ENCODE measurements at regions not wholly inside any gene's neighbourhood (a gene's known extent, or its start where the extent isn't known, plus 50 kb on each side); places are given as distances from the start of the nearest gene placed in this dataset.
"Not testable (repeated sequence)": the region's sequence is repeated elsewhere in the genome, so short reads cannot be mapped to it uniquely, and the experiment has no call there.

DNA sequence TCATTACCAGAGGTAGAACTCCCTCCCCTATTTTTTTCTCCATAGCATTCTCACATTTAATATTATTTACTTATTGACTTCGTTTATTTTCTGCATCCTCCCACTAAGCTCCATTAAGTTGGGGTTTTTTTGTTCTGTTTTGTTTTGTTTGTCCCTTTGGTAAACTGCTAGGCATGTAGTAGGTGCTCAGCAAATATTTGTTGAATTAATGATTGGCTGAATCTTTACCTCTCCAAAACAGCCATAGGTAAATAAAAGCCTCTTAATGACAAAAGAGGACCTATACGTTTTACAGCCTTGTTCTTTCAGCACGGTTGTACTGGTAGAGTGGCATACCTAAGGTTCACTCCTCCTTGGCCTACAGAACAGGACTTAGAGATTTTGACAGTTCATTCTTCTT lies 52.0 kb downstream of the PRORP start:
- no peaks in the 10 kb centered on the region for H3K4me1 Mint-ChIP-seq
- no peak overlapping the region for H3K4me3 Mint-ChIP-seq
- ATAC-seq (no peak), DNase-seq (no peak)
- H3K9me3 Mint-ChIP-seq: peaks cover 1% of the 10 kb centered on the region
- H3K27ac Mint-ChIP-seq: no peak overlapping the region
- no peaks in the 10 kb centered on the region for H3K27me3 Mint-ChIP-seq
- H3K36me3 Mint-ChIP-seq (ENCODE audit: low read depth): peaks cover 41% of the 10 kb centered on the region

DNA sequence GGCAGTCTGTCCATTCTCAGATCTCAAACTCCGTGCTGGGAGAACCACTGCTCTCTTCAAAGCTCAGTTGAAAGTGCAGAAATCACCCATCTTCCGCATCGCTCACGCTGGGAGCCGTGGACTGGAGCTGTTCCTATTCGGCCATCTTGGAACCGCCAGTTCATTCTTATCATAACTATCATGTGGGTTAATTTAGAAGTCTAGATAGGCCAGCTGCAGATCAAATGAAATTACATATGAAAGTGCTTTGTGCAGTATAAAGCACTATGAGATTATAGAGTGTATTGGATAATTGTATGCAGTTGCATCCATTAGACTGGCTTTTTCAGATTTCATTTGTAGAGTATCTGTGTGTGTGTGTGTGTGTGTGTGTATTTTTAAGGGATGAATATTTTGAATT lies 57.8 kb downstream of the PRORP start:
- Mint-ChIP-seq H3K27me3 (no peaks in the 10 kb centered on the region), H3K4me1 (no peaks in the 10 kb centered on the region), H3K36me3 (ENCODE audit: low read depth) (peaks cover 15% of the 10 kb centered on the region), H3K9me3 (no peaks in the 10 kb centered on the region), H3K27ac (no peak overlapping the region), H3K4me3 (no peak overlapping the region)
- no peak for ATAC-seq
- no peak for DNase-seq

DNA sequence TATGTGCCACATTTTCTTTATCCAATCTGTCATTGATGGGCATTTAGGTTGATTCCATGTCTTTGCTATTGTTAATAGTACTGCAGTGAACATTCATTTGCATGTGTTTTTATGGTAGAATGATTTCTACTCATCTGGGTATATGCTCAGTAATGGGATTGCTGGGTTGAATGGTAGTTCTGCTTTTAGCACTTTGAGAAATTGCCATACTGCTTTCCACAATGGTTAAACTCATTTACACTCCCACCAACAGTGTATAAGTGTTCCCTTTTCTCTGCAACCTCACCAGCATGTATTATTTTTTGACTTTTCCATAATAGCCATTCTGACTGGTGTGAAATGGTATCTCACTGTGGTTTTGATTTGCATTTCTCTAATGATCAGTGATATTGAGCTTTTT lies 62.5 kb downstream of the PRORP start:
- not testable (repeated sequence) for H3K36me3 Mint-ChIP-seq (ENCODE audit: low read depth); H3K4me3 Mint-ChIP-seq

DNA sequence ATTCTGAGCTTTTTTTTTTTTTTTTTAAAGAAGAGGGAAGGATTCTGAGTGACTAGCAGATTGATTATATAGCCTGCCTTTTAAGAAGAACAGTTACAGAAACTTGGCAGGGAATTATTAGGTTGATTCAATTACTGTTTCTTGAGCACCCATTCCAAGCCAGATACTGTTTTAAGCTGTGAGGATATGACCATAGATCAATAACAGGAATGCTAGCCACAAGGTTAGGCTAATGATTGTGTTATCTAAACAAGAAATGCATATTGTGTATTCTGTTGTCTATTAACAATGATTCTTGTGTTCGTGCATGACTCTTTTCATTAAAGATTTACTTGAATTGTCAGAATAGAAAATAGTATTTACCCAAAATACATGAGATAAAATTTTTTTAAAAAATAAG lies 67.1 kb downstream of the PRORP start:
- Mint-ChIP-seq H3K9me3 (peaks cover 6% of the 10 kb centered on the region), H3K27me3 (no peaks in the 10 kb centered on the region), H3K4me3 (no peak overlapping the region), H3K36me3 (ENCODE audit: low read depth) (peaks cover 26% of the 10 kb centered on the region), H3K27ac (no peak overlapping the region), H3K4me1 (peaks cover 3% of the 10 kb centered on the region)
- ATAC-seq (no peak), DNase-seq (no peak)

More for the DNA sequence above, 62.5 kb downstream of the PRORP start:
- ATAC-seq, H3K9me3 Mint-ChIP-seq, H3K27me3 Mint-ChIP-seq, H3K27ac Mint-ChIP-seq, DNase-seq, H3K4me1 Mint-ChIP-seq: not testable (repeated sequence)

DNA sequence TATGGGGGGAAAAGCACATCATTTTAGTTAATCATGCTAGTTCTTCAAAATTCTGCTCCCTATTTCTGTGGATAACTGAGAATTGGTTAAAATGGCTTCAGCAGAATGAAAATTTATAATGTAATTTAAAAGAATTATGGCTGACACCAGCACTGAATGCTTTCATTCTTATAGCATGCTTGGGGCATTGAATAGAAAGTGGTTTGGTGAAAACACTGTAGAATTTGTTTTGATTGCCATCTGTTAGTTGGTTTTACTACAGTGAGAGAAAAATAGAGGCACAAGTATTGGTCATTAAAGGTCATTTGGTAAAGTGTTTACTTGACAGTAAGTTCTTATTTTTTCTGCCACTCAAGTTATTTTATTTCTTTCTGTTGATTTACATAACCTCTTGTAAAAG lies 70.8 kb downstream of the PRORP start:
- ATAC-seq: no peak
- H3K4me3 Mint-ChIP-seq: no peak overlapping the region
- peaks cover 19% of the 10 kb centered on the region for H3K4me1 Mint-ChIP-seq
- DNase-seq: no peak
- H3K36me3 Mint-ChIP-seq (ENCODE audit: low read depth): peaks cover 27% of the 10 kb centered on the region
- H3K27ac Mint-ChIP-seq: no peak overlapping the region
- H3K9me3 Mint-ChIP-seq: peaks cover 6% of the 10 kb centered on the region
- no peaks in the 10 kb centered on the region for H3K27me3 Mint-ChIP-seq

DNA sequence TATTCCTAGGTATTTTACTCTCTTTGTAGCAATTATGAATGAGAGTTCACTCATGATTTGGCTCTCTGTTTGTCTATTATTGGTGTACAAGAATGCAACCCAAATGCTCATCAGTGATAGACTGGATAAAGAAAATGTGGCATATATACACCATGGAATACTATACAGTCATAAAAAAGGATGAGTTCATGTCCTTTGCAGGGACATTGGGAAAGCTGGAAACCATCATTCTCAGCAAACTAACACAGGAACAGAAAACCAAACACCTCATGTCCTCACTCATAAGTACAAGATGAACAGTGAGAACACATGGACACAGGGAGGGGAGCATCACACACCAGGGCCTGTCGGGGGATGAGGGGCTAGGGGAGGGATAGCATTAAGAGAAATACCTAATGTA lies 71.8 kb downstream of the PRORP start:
- not testable (repeated sequence) for H3K9me3 Mint-ChIP-seq, ATAC-seq, H3K27me3 Mint-ChIP-seq, H3K27ac Mint-ChIP-seq, DNase-seq, H3K4me3 Mint-ChIP-seq
- H3K36me3 Mint-ChIP-seq (ENCODE audit: low read depth): peaks cover 28% of the 10 kb centered on the region
- H3K4me1 Mint-ChIP-seq: peaks cover 20% of the 10 kb centered on the region

DNA sequence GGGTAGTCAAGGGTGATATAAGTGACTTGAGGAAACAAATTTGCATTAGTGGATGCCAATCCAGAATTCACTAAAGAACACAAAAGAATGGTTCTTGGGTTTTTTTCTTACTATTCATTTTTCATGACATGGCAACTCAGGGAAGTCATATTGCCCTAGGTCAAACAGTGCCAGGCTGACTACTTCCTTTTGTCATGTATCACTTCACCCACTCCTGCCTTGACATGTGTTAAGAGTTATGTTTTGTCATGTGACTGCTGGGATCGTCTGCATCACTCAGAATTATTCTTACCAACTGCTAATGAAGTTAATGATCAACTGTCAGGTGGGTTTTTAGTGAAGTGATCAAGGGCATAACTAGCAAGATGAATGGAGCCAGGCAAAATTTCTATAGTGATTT lies 74.2 kb downstream of the PRORP start:
- peaks cover 33% of the 10 kb centered on the region for H3K4me1 Mint-ChIP-seq
- ATAC-seq: no peak
- H3K27me3 Mint-ChIP-seq: no peaks in the 10 kb centered on the region
- peaks cover 27% of the 10 kb centered on the region for H3K36me3 Mint-ChIP-seq (ENCODE audit: low read depth)
- H3K27ac Mint-ChIP-seq: peak overlapping the region; percentile 52
- H3K9me3 Mint-ChIP-seq: peaks cover 6% of the 10 kb centered on the region
- no peak for DNase-seq
- no peak overlapping the region for H3K4me3 Mint-ChIP-seq

DNA sequence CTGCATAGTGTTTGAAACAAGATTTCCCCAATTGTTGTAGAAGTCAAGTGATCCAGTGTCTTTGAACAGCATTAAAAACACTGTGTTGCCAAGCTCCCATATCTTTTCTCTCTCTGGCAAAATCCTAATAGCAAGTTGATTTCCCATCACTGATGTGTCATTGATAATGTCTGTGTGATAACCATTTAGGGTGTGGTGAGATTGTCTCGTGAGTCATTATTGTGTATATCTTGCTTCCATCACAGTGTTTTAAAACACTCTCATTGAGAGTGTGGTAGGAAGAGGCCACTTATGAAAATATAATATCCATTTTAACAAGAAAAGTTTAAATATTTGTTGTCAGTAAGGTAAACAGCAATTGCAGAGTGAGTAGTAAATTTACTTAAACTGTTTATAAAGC lies 74.7 kb downstream of the PRORP start:
- no peak overlapping the region for H3K4me3 Mint-ChIP-seq
- peak overlapping the region; percentile 52 for H3K27ac Mint-ChIP-seq
- no peaks in the 10 kb centered on the region for H3K27me3 Mint-ChIP-seq
- peaks cover 6% of the 10 kb centered on the region for H3K9me3 Mint-ChIP-seq
- H3K4me1 Mint-ChIP-seq: peaks cover 32% of the 10 kb centered on the region
- peaks cover 22% of the 10 kb centered on the region for H3K36me3 Mint-ChIP-seq (ENCODE audit: low read depth)
- ATAC-seq: peak; percentile 78
- no peak for DNase-seq

DNA sequence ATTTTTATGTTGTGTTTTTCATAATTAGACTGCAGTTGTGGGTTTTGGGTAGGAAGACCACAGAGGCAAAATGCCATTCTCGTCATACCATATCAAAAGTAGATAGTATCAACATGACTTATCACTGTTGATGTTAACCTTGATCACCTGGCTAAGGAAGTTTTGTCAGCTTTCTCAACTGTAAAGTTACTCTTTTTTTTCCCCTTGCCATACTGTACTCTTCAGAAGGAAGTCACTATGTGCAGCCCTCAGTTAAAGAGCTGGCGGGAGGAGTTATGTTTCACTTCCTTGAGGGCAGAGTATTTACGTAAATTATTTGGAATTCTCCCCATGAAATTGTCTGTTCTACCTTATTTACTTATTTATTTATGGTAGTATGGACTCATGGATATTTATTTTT lies 78.7 kb downstream of the PRORP start:
- peak overlapping the region; percentile 57 for H3K27ac Mint-ChIP-seq
- peaks cover 58% of the 10 kb centered on the region for H3K4me1 Mint-ChIP-seq
- peaks cover 5% of the 10 kb centered on the region for H3K36me3 Mint-ChIP-seq (ENCODE audit: low read depth)
- H3K27me3 Mint-ChIP-seq: no peaks in the 10 kb centered on the region
- no peaks in the 10 kb centered on the region for H3K9me3 Mint-ChIP-seq
- DNase-seq (no peak), ATAC-seq (peak; percentile 72)
- no peak overlapping the region for H3K4me3 Mint-ChIP-seq

DNA sequence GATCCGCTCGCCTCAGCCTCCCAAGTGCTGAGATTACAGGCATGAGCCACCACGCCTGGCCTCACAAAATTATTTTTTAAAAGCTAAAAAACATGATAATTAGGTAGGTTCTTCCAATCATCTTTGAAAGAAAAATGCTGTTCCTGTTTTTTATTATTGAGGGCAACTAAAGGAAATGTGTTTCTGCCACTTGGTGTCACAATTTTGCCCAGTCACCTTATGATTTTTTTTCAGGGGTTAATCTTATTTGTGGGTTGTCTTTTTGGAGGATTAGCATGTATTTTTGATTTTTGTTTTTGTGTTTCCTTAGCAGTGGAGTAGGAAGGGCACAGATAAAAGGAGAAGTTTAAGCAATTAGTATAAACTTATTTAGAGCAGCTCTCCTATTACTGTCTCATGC lies 79.8 kb downstream of the PRORP start:
- no peak overlapping the region for H3K4me3 Mint-ChIP-seq
- H3K4me1 Mint-ChIP-seq: peaks cover 47% of the 10 kb centered on the region
- H3K9me3 Mint-ChIP-seq: no peaks in the 10 kb centered on the region
- no peak for ATAC-seq
- no peak for DNase-seq
- peaks cover 5% of the 10 kb centered on the region for H3K36me3 Mint-ChIP-seq (ENCODE audit: low read depth)
- peak overlapping the region; percentile 64 for H3K27ac Mint-ChIP-seq
- no peaks in the 10 kb centered on the region for H3K27me3 Mint-ChIP-seq

DNA sequence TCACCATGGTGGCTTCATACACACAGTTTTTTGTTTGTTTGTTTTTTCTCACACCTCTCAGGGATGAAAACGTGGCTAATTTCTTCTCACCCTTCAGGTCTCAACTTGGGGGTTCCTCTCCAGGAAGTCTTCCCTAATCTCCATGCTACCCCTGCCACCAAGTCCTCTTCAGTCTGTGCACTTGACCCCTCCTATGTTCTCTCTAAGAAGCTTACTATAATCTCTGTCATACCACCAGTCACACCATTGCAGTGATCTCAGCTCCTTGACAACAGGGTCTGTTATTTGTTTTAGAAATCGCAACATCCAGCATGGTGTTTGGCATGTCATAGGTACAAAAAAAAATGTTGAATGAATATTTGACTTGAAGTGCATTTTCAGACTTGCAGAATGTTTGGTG lies 83.4 kb downstream of the PRORP start:
- Mint-ChIP-seq H3K4me3 (no peak overlapping the region), H3K27me3 (no peaks in the 10 kb centered on the region), H3K27ac (no peak overlapping the region), H3K36me3 (ENCODE audit: low read depth) (peaks cover 5% of the 10 kb centered on the region), H3K9me3 (no peaks in the 10 kb centered on the region), H3K4me1 (peaks cover 35% of the 10 kb centered on the region)
- DNase-seq: no peak
- no peak for ATAC-seq

DNA sequence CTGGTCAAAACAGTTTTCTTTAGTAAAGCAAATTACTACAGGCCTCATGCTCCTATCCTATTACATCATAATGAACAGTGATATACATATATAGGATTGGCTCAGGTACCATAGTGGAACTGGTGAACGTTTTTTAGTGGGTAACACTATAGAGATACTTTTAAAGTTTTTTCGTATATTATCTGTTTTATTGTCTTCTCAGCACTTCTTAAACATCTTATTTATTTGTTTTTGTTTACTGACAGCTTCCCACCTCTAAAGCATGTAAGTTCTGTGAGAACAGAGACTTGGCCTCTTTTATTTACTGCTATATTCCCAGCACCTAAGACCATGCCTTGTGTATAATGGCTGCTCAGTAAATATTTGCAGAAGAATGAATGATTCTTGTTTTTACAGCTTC lies 81.1 kb upstream of the PSMA6 start:
- Mint-ChIP-seq H3K9me3 (no peaks in the 10 kb centered on the region), H3K36me3 (ENCODE audit: low read depth) (peaks cover 2% of the 10 kb centered on the region), H3K4me1 (peaks cover 5% of the 10 kb centered on the region)

DNA sequence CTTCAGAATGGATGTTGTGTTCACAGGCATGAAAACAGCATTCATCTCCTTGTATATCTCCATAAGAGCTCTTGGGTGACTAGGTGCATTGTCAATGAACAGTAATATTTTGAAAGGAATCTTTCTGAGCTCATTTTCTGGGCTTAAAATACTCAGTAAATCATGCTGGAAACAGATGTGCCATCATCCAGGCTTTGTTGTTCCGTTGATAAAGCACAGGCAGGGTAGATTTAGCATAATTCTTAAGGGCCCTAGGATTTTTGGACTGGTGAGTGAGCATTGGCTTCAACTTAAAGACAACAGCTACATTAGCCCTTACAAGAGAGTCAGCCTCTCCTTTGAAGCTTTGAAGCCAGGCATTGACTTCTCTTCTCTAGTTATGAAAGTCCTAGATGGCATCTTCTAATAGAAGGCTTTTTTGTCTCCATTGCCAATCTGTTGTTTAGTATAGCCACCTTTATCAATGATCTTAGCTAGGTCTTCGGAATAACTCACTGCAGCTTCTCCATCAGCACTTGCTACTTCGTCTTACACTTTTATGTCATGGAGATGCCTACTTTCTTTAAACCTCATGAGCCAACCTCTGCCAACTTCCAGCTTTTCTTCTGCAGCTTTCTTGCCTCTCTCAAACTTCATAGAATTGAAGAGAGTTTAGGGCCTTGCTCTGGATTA lies 79.6 kb upstream of the PSMA6 start:
- no peak for ATAC-seq
- Mint-ChIP-seq H3K4me1 (peaks cover 5% of the 10 kb centered on the region), H3K27ac (no peak overlapping the region), H3K36me3 (ENCODE audit: low read depth) (peaks cover 2% of the 10 kb centered on the region), H3K9me3 (no peaks in the 10 kb centered on the region), H3K4me3 (no peak overlapping the region), H3K27me3 (no peaks in the 10 kb centered on the region)
- DNase-seq: no peak

More for the DNA sequence above, 81.1 kb upstream of the PSMA6 start:
- Mint-ChIP-seq H3K27me3 (no peaks in the 10 kb centered on the region), H3K4me3 (no peak overlapping the region), H3K27ac (no peak overlapping the region)
- DNase-seq: no peak
- no peak for ATAC-seq

DNA sequence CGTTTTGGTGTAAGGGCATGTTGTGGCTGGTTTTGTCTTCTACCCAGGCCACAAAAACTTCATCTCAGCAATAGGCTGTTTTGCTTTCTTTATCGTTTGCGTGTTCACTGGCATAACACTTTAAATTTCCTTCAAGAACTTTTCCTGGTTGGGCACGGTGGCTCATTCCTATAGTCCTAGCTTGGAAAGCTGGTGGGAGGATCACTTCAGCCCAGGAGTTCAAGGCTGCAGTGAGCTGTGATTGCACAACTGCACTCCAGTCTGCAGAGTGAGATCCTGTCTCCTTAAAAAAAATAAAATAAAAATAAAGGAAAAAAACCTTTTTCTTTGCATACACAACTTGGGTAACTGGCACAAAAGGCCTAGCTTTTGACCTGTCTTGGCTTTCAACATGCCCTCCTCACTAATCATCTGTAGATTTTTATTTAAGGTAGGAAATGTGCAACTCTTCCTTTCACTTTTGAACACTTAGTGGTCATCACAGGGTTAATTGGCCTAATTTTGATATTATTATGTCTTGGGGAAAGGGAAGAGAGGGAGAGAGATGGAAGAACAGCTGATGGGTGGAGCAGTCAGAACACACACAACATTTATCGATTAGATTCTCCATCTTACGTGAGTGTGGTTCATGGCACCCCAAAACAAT lies 78.9 kb upstream of the PSMA6 start:
- Mint-ChIP-seq H3K27me3 (no peaks in the 10 kb centered on the region), H3K36me3 (ENCODE audit: low read depth) (peaks cover 2% of the 10 kb centered on the region), H3K27ac (no peak overlapping the region), H3K4me1 (peaks cover 5% of the 10 kb centered on the region), H3K4me3 (no peak overlapping the region), H3K9me3 (no peaks in the 10 kb centered on the region)
- DNase-seq (no peak), ATAC-seq (no peak)

DNA sequence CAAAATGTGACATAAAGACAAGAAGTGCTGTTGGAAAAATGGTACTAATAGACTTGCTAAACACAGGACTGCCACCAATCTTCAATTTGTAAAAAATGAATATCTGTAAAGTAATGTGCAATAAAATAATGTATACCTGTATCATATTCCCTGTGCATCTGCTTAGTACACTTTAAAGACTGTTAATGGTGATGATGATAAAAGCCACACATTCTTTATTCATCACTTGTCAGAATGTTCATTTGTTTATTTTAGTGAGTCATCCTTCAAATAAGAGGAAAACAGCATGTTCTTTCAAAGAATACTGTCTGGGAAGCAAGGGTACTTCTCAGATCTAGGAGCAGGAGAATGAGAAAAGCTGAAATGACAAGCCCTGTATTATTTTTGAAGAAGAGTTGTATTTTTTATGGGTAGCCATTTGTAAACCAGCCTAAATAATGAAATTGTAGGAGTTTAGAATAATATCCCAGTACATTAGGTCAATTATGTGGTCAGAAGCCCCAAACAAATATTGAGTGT lies 78.3 kb upstream of the PSMA6 start:
- Mint-ChIP-seq H3K27ac (no peak overlapping the region), H3K4me3 (no peak overlapping the region), H3K9me3 (no peaks in the 10 kb centered on the region), H3K36me3 (ENCODE audit: low read depth) (peaks cover 7% of the 10 kb centered on the region), H3K4me1 (peaks cover 5% of the 10 kb centered on the region), H3K27me3 (no peaks in the 10 kb centered on the region)
- ATAC-seq (no peak), DNase-seq (no peak)
